Fibroblast of skin of left biceps (primary cell): ENCODE measurements at regions not wholly inside any gene's neighbourhood (a gene's known extent, or its start where the extent isn't known, plus 50 kb on each side); places are given as distances from the start of the nearest gene placed in this dataset.
"Not testable (repeated sequence)": the region's sequence is repeated elsewhere in the genome, so short reads cannot be mapped to it uniquely, and the experiment has no call there.

Experiments
- DNase-seq, 2 experiments: peaks; one replicate each; pipeline ENCODE4 v3.0.0-alpha.2; 2013; ENCODE audit warnings: low read depth in 2 of 2

GRCh38 chr14:71600309-71600708 is 331.9 kb upstream of the RGS6 start:
- DNase-seq = no peak

DNA sequence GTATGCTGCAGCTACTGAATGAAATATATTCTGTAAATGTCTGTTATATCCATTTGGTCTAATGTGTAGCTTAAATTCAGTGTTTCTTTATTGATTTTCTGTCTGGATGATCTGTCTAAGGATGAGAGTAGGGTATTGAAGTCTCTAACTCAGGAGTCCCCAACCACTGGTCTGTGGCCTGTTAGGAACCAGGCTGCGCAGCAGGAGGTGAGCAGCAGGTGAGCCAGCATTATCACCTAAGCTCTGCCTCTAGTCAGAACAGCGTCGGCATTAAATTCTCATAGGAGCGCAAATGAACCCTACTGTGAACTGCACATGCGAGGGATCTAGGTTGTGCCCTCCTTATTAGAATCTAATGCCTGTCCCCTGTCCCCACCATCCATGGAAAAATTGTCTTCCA is 329.7 kb upstream of the RGS6 start:
- DNase-seq = no peak

DNA sequence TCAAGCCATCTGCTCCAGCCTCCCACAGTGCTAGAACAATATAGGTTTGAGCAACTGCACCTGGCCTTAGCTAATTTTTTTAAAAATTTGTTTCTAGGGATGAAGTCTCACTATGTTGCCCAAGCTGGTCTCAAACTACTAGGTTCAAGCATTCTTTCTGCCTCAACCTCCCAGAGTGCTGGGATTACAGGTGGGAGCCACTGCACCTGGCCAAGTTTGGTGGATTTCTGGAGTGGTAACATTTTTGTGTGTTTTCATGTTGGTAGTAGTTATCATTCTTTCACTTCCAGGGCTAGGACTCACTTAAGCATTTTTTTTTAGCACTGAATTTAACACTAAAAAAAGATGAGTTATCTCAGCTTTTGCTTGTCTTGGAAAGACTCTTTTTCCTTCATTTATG is 328.0 kb upstream of the RGS6 start:
- DNase-seq = no peak

- no peak for DNase-seq
These were observed 326.2 kb upstream of the RGS6 start for GRCh38 chr14:71606064-71606463.

- DNase-seq = no peak
These were observed 325.7 kb upstream of the RGS6 start for GRCh38 chr14:71606575-71606974.

GRCh38 chr14:71607056-71607455 is 325.2 kb upstream of the RGS6 start:
- no peak for DNase-seq

DNA sequence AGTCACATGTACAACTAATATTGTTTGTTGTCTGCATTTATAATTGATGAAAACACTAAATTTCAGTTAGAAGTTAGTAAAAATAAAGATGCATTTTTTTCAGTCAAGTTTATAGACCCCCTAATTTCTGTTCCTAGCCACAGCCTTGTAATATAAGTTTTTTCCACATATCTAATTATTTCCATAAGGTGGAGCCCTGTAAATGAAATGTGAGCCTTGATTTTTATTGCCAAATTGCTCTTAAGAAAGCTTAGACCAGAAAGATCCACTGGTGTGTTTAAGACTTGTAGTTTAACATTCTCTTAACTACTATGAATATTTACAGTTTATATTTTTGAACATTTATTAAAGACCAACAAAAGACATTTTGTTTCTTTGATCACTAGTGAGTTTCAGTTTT is 322.1 kb upstream of the RGS6 start:
- DNase-seq = no peak

DNA sequence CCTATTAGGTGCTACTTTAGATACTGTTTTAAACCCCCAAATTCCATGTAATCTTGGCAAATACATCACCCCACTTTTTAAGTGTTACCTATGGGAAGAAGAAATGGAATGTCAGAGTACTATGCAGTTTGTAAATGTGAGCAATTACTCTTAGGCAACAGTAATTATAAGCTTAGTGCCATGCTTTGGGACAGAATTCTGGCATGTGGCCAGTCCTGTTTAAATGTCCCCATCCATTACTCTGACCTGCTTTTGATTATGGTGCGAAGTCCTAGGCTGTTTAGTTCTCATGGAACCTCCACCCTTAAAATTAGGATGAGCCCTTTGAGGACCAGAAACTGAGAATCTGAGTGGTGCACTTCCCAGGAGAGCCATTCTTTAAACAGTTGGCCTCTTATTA is 321.4 kb upstream of the RGS6 start:
- DNase-seq = no peak

GRCh38 chr14:71613168-71613567 is 319.1 kb upstream of the RGS6 start:
- no peak for DNase-seq

- no peak for DNase-seq
These were observed 316.2 kb upstream of the RGS6 start for GRCh38 chr14:71616013-71616412.

DNA sequence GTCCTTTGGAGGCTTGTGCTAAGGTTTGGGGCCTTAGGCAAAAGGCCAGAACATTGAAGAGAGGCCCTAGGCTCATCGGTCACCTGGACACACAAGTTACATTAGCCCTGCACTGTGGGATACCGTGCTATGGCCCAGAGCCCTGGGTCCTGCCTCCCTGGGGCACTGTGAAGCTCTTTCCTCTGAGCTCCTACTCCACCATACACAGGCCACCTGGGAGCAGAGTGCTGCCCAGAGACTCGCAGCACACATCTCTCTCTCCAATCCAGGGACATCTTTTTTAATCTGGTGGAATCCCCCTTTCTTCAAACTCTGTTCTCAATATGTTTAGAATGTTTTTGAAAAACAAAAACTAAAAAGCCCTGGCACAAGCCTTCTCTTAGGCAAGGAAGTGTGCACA is 314.2 kb upstream of the RGS6 start:
- DNase-seq = no peak

GRCh38 chr14:71618716-71619115 is 313.5 kb upstream of the RGS6 start:
- no peak for DNase-seq

DNA sequence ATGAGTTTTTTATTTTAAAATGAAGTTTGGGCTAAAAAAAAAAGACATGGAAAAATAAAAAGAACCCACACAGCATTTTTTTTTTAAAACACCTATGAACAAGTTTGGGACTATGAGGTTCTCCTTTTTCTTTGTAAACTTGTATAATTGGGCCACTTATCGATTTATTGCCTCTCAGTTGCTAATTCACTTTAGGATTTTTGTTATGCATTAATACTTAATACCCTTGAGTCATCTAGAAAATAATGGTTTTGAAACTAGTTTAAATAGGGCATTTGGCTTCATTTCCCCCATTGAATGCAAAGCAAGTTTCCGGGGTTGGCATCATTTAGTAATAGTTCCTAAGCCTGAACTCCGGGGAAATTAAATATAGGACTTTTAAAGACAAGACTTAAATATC is 312.8 kb upstream of the RGS6 start:
- no peak for DNase-seq

DNA sequence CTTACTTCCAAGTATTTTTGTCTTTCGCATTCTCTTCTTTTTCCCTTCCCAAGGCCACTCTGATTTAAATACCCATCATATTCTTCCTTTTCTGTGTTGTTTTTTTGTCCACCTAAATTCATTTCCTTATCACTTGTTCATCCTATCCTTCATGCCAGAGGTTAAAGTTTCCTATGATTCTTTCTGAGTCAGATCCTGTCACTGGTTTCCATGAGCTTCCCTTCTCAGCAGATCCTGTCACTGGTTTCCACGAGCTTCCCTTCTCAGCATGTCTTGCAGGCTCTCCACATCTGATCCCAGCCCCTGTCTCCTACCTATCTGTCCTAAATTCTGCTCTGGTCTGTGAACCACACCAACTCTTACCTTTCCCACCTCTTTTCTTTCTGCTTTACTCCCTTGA is 311.8 kb upstream of the RGS6 start:
- no peak for DNase-seq

DNA sequence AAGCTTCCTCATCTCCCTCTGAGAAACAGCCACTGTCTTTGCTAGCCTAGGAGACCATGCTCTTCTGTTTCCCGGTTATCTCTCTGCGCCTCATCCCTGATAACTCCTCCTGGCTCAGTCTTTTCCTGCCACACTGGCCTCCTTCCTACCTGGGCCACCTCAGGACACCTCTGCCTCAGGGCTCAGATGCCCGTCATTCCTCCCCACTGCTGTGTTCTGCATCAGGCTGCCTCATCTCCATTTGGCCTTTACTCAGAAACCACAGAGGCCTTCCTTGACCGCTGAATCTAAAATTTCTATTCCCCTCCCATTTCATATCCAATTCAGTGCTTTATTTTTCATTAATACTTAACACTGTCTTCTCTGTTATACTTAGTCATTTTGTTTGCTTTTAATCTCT is 311.0 kb upstream of the RGS6 start:
- DNase-seq = no peak

GRCh38 chr14:71621980-71622605 is 310.1 kb upstream of the RGS6 start:
- no peak for DNase-seq

GRCh38 chr14:71623939-71624338 is 308.3 kb upstream of the RGS6 start:
- no peak for DNase-seq

- no peak for DNase-seq
These were observed 307.1 kb upstream of the RGS6 start for GRCh38 chr14:71625175-71625574.

- DNase-seq = no peak
These were observed 306.1 kb upstream of the RGS6 start for GRCh38 chr14:71625891-71626701.

DNA sequence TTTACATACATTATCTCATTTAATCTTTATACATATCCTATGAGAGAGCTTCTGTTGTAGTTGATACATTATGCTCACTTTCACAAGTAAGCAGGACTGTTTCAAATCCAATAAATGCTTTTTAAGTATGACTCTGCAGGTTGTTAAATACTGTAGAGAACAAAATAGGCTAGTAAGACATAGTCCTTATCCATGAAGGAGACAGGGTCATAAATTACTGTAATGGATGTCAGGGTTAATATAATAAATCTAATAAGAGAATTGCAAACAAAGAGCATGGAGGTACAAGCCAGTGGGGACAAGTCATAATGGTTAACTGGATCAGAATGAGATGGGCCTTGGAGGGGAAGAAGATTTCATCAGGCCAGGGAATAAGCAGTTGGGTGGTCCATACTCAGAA is 303.8 kb upstream of the RGS6 start:
- DNase-seq = no peak

GRCh38 chr14:71629250-71629649 is 303.0 kb upstream of the RGS6 start:
- no peak for DNase-seq

DNA sequence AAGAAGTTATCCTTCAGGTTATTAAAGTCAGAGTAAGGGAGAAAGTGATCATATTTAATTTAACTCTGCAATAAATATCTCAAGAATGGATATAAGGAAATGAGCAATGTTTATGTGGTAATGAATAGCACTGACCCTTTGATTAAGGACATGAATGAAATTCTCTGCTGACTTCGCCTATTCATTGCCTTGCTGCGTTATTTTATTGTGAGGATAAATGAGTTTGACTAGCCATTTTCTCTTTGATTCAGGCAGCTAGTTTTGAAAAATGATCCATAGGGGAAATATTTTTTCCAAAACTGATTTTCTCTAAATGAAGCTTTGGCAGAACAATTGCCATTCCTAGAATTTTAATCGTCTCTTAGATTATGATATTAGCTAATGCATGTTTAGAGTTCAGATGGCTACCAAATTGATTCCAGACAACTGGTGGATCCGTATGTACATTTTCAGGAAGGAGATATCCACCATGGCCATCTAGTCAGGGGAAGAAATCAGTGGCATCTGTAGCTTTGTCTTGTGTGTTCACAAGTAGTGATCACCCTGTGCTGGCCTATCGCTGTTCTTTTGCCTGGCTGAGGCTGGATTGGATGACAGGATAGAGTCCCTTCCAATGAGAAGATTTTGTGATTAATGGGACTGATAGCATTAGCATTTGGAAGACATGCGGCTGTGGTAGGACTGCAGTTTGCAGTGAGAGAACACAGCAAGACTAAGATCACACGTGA is 302.3 kb upstream of the RGS6 start:
- DNase-seq = peak in 1 of 2 experiments; percentile 40

DNA sequence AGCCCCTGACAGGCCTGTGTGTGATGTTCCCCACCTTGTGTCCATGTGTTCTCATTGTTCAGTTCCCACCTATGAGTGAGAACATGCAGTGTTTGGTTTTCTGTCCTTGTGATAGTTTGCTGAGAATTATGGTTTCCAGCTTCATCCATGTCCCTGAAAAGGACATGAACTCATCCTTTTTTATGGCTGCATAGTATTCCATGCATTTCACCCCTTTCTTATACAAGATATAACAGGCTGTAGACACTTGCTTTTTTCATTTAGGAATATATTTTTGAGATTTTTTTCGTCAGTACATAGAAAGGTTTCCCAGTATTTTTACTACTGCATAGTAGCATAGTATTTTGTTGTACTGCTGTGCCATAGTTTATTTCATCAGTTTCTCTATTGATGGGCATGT is 301.2 kb upstream of the RGS6 start:
- not testable (repeated sequence) for DNase-seq
